OCI-LY7 (cell line): ENCODE measurements at regions not wholly inside any gene's neighbourhood (a gene's known extent, or its start where the extent isn't known, plus 50 kb on each side); places are given as distances from the start of the nearest gene placed in this dataset.

Experiments
- BruUV-seq: library from RNA; stranded (reverse); fragments of 400-500 nt; replicated peaks from 2 replicates; lab custom pipeline; 2021; lab: Mats Ljungman, UMichigan
- CTCF ChIA-PET: fragments of 300-600 bp; sonication (Branson Sonifier 250); formaldehyde crosslinking; loops from one replicate; lab custom pipeline; 2022; ENCODE audit warnings: antibody characterized with exemption; ENCODE audit not compliant: unreplicated experiment; lab: Charles Lee
- POLR2A ChIA-PET: fragments of 300-600 bp; sonication (Branson Sonifier 250); formaldehyde crosslinking; loops from one replicate; lab custom pipeline; 2022; ENCODE audit warnings: antibody characterized with exemption; lab: Charles Lee
- DNase-seq: peaks from one replicate; pipeline ENCODE4 v3.0.0-alpha.2; 2015; ENCODE audit warnings: low spot score
- H2AFZ ChIP-seq: fragments of 200-600 bp; sonication (generic), shearing (Covaris generic); 2 replicates; pipeline ENCODE4 v1.6.1; 2014; ENCODE audit warnings: mild to moderate bottlenecking, antibody characterized with exemption, low read length, moderate library complexity
- H3K27ac ChIP-seq: fragments of 200-600 bp; sonication (generic); 2 replicates; pipeline ENCODE4 v1.5.1; 2014; ENCODE audit warnings: mixed run types, low read depth, mild to moderate bottlenecking, moderate library complexity, low read length, inconsistent platforms; ENCODE audit not compliant: poor library complexity, severe bottlenecking
- H3K36me3 ChIP-seq: fragments of 200-600 bp; sonication (generic); 2 replicates; pipeline ENCODE4 v1.6.1; 2014; ENCODE audit warnings: mild to moderate bottlenecking, antibody characterized with exemption, low read length, moderate library complexity, mixed read lengths; ENCODE audit not compliant: insufficient read depth
- H3K4me1 ChIP-seq: fragments of 200-600 bp; sonication (generic); 2 replicates; pipeline ENCODE4 v1.5.1; 2014; ENCODE audit warnings: mild to moderate bottlenecking, low read length; ENCODE audit not compliant: insufficient read depth, poor library complexity, severe bottlenecking
- H3K4me2 ChIP-seq: fragments of 200-600 bp; sonication (generic); 2 replicates; pipeline ENCODE4 v1.6.1; 2014; ENCODE audit warnings: mild to moderate bottlenecking, low read length
- H3K4me3 ChIP-seq: fragments of 200-600 bp; sonication (generic); 2 replicates; pipeline ENCODE4 v1.5.1; 2014; ENCODE audit warnings: mild to moderate bottlenecking, low read depth, low read length; ENCODE audit not compliant: poor library complexity, severe bottlenecking
- H3K79me2 ChIP-seq: fragments of 200-600 bp; sonication (generic); 2 replicates; pipeline ENCODE4 v1.6.1; 2016; ENCODE audit warnings: low read depth, mild to moderate bottlenecking, low read length, moderate library complexity, mixed read lengths; ENCODE audit not compliant: insufficient read depth
- H3K9me2 ChIP-seq: fragments of 200-600 bp; sonication (generic); 2 replicates; pipeline ENCODE4 v1.6.1; 2016; ENCODE audit warnings: mild to moderate bottlenecking, low read length, mixed read lengths; ENCODE audit not compliant: insufficient read depth
- H3K9me3 ChIP-seq: fragments of 200-600 bp; sonication (generic); 2 replicates; pipeline ENCODE4 v1.6.1; 2014; ENCODE audit warnings: mild to moderate bottlenecking, mixed run types, low read length, mixed read lengths
- H4K20me1 ChIP-seq: fragments of 200-600 bp; sonication (generic); 2 replicates; pipeline ENCODE4 v1.6.1; 2014; ENCODE audit warnings: mild to moderate bottlenecking, antibody characterized with exemption, low read length, moderate library complexity, mixed read lengths; ENCODE audit not compliant: insufficient read depth
- CTCF ChIP-seq: fragments of 200-600 bp; sonication (generic); conservative IDR thresholded peaks from 2 replicates; pipeline ENCODE4 v1.5.1; 2014; ENCODE audit warnings: mild to moderate bottlenecking, antibody characterized with exemption, low read length, moderate library complexity, mixed read lengths
- EZH2phosphoT487 ChIP-seq: fragments of 200-600 bp; sonication (generic); IDR thresholded peaks from 2 replicates; pipeline ENCODE4 v1.6.1; 2018; ENCODE audit warnings: low read depth, borderline replicate concordance, mild to moderate bottlenecking, mixed run types, antibody characterized with exemption, low read length, moderate library complexity, mixed read lengths
- intact Hi-C: fragments of 100-400 bp; cut with micrococcal nuclease; formaldehyde crosslinking; loops from one replicate; pipeline ENCODE4 v1.10.0; 2022; ENCODE audit not compliant: unreplicated experiment

GRCh38 chr4:60611762-60612496, 588.2 kb upstream of the ADGRL3 start:
- BruUV-seq, result no TSS peak
- POLR2A ChIA-PET, result no interaction called here
- H4K20me1 ChIP-seq, result no peaks in the 10 kb centered on the region
- H3K9me3 ChIP-seq, result no peaks in the 10 kb centered on the region
- no peak for DNase-seq
- H3K4me1 ChIP-seq, result no peaks in the 10 kb centered on the region
- H3K79me2 ChIP-seq, result no peaks in the 10 kb centered on the region
- H3K36me3 ChIP-seq, result no peaks in the 10 kb centered on the region
- H3K4me3 ChIP-seq, result no peak overlapping the region
- no peak overlapping the region for H2AFZ ChIP-seq
- H3K9me2 ChIP-seq, result no peaks in the 10 kb centered on the region
- CTCF ChIA-PET, result no interaction called here
- no peak overlapping the region for H3K27ac ChIP-seq
- intact Hi-C loops, result no loop called here
- no peak overlapping the region for H3K4me2 ChIP-seq
- TF ChIP-seq CTCF, result no peak
- no peak for TF ChIP-seq EZH2phosphoT487

GRCh38 chr4:60617731-60618130, 582.4 kb upstream of the ADGRL3 start:
- Histone ChIP-seq H3K4me2 (no peak overlapping the region), H3K9me3 (no peaks in the 10 kb centered on the region), H3K79me2 (no peaks in the 10 kb centered on the region), H3K36me3 (no peaks in the 10 kb centered on the region), H3K9me2 (no peaks in the 10 kb centered on the region), H2AFZ (no peak overlapping the region), H3K4me3 (no peak overlapping the region), H3K27ac (no peak overlapping the region), H3K4me1 (no peaks in the 10 kb centered on the region), H4K20me1 (no peaks in the 10 kb centered on the region)
- BruUV-seq, result no TSS peak
- intact Hi-C loops, result no loop called here
- ChIA-PET CTCF (no interaction called here), POLR2A (interaction anchor here (0.7 kb wide), 1 partner anchor 28 kb away, joined by 4 read pairs; no protein-coding TSS in a partner anchor)
- no peak for DNase-seq
- TF ChIP-seq EZH2phosphoT487 (no peak), CTCF (no peak)

- ChIA-PET POLR2A (no interaction called here), CTCF (no interaction called here)
- H3K27ac ChIP-seq, result no peak overlapping the region
- H3K9me2 ChIP-seq, result no peaks in the 10 kb centered on the region
- H3K79me2 ChIP-seq, result no peaks in the 10 kb centered on the region
- no peak overlapping the region for H3K4me3 ChIP-seq
- no TSS peak for BruUV-seq
- H3K4me1 ChIP-seq, result no peaks in the 10 kb centered on the region
- H3K9me3 ChIP-seq, result no peaks in the 10 kb centered on the region
- DNase-seq, result no peak
- no peaks in the 10 kb centered on the region for H4K20me1 ChIP-seq
- no peaks in the 10 kb centered on the region for H3K36me3 ChIP-seq
- H2AFZ ChIP-seq, result no peak overlapping the region
- TF ChIP-seq EZH2phosphoT487 (no peak), CTCF (no peak)
- no peak overlapping the region for H3K4me2 ChIP-seq
- intact Hi-C loops, result no loop called here
Measured at GRCh38 chr4:60619531-60620305, 580.4 kb upstream of the ADGRL3 start.
